Panc1 (cell line): ENCODE measurements at regions not wholly inside any gene's neighbourhood (a gene's known extent, or its start where the extent isn't known, plus 50 kb on each side); places are given as distances from the start of the nearest gene placed in this dataset.

Experiments
- ATAC-seq: fragments of 200-7000 bp; cut with Tn5 transposase; 2 replicates; pipeline ENCODE4 v1.9.1; 2020; ENCODE audit warnings: mild to moderate bottlenecking, moderate library complexity
- BruUV-seq: library from RNA; stranded (reverse); fragments of 400-500 nt; replicated peaks from 2 replicates; lab custom pipeline; 2021; lab: Mats Ljungman, UMichigan
- CTCF ChIA-PET: fragments of 300-600 bp; sonication (Branson Sonifier 250); formaldehyde crosslinking; loops from one replicate; lab custom pipeline; 2022; ENCODE audit warnings: antibody characterized with exemption; lab: Charles Lee
- POLR2A ChIA-PET: fragments of 300-600 bp; sonication (Branson Sonifier 250); formaldehyde crosslinking; loops from one replicate; lab custom pipeline; 2022; ENCODE audit warnings: antibody characterized with exemption; lab: Charles Lee
- DNase-seq: peaks from one replicate; pipeline ENCODE4 v3.0.0-alpha.2; 2010; ENCODE audit warnings: low read depth, low spot score
- H3K27ac ChIP-seq: 2 replicates; pipeline ENCODE4 v1.5.1; 2011; ENCODE audit warnings: mild to moderate bottlenecking, low read length, inconsistent platforms
- H3K27me3 ChIP-seq: fragments of 200-500 bp; sonication (Bioruptor generic); 2 replicates; pipeline ENCODE4 v1.6.0; 2014; ENCODE audit warnings: low read length, inconsistent platforms; ENCODE audit not compliant: control insufficient read depth, insufficient read depth
- H3K36me3 ChIP-seq: fragments of 200-500 bp; sonication (Bioruptor generic); 2 replicates; pipeline ENCODE4 v1.5.1; 2014; ENCODE audit warnings: inconsistent platforms, mild to moderate bottlenecking, low read length, moderate library complexity; ENCODE audit not compliant: control insufficient read depth, insufficient read depth
- H3K4me1 ChIP-seq: 2 replicates; pipeline ENCODE4 v1.5.1; 2011; ENCODE audit warnings: inconsistent platforms, mild to moderate bottlenecking, low read length, moderate library complexity; ENCODE audit not compliant: control insufficient read depth, insufficient read depth
- H3K4me3 ChIP-seq, 2 experiments: 2 replicates each; pipeline ENCODE4 v1.5.1; 2011 to 2012; ENCODE audit warnings: low read depth in 2 of 2, low read length in 2 of 2, mild to moderate bottlenecking in 2 of 2, inconsistent platforms in 1 of 2, moderate library complexity in 1 of 2
- H3K9me3 ChIP-seq: fragments of 200-500 bp; sonication (Bioruptor generic); 2 replicates; pipeline ENCODE4 v1.5.1; 2014; ENCODE audit warnings: low read depth, mild to moderate bottlenecking, inconsistent platforms, low read length, moderate library complexity; ENCODE audit not compliant: control insufficient read depth, insufficient read depth
- CTCF ChIP-seq: fragments of 450-650 bp; IDR thresholded peaks from 2 replicates; pipeline ENCODE4 v1.5.1; 2017; ENCODE audit warnings: mild to moderate bottlenecking
- POLR2AphosphoS5 ChIP-seq: IDR thresholded peaks from 2 replicates; pipeline ENCODE4 v1.6.1; 2012; ENCODE audit warnings: mild to moderate bottlenecking, low read depth, low read length, moderate library complexity
- REST ChIP-seq, 2 experiments: IDR thresholded peaks; 2 replicates each; pipeline ENCODE4 v1.6.1; 2011 to 2012; ENCODE audit warnings: low read depth in 2 of 2, control low read depth in 1 of 2, low read length in 1 of 2, mild to moderate bottlenecking in 1 of 2, moderate library complexity in 1 of 2; ENCODE audit not compliant: insufficient read depth in 1 of 2
- SIN3A ChIP-seq: IDR thresholded peaks from 2 replicates; pipeline ENCODE4 v1.6.1; 2012; ENCODE audit warnings: low read depth, mild to moderate bottlenecking, low read length, moderate library complexity, borderline replicate concordance; ENCODE audit not compliant: insufficient read depth
- TCF7L2 ChIP-seq: IDR thresholded peaks from 2 replicates; pipeline ENCODE4 v1.6.1; 2011; ENCODE audit warnings: mild to moderate bottlenecking, low read depth, low read length, inconsistent platforms
- in situ Hi-C: cut with HindIII; loops from 2 replicates; pipeline ENCODE4 v1.10.0; 2016; ENCODE audit warnings: low sequenced_read_pairs, low pct_unique_long_range_greater_than_20kb
- intact Hi-C: fragments of 100-400 bp; cut with micrococcal nuclease; formaldehyde crosslinking; loops from one replicate; pipeline ENCODE4 v1.10.0; 2022; ENCODE audit not compliant: unreplicated experiment

GRCh38 chr2:187250137-187250536, 197.9 kb downstream of the CALCRL start:
- no peaks in the 10 kb centered on the region for H3K4me1 ChIP-seq
- H3K27me3 ChIP-seq = no peaks in the 10 kb centered on the region
- TF ChIP-seq TCF7L2 = no peak
- no peak for TF ChIP-seq REST (IDR thresholded peaks at IDR 0.05; ENCODE audit: insufficient read depth in 1 of 2, low read depth in 2 of 2, low read length in 1 of 2)
- TF ChIP-seq SIN3A = no peak
- TF ChIP-seq CTCF = no peak
- TF ChIP-seq POLR2AphosphoS5 = no peak
- no peaks in the 10 kb centered on the region; the same call in 1 of the 2 replicates for H3K36me3 ChIP-seq
- in situ Hi-C loops = no loop called here
- ChIA-PET CTCF (no interaction called here), POLR2A (no interaction called here)
- no peak overlapping the region for H3K27ac ChIP-seq
- BruUV-seq = no TSS peak
- H3K9me3 ChIP-seq = no peaks in the 10 kb centered on the region
- intact Hi-C loops = no loop called here
- H3K4me3 ChIP-seq = no peak overlapping the region
- ATAC-seq = no peak
- DNase-seq = no peak

- H3K9me3 ChIP-seq = no peaks in the 10 kb centered on the region
- ATAC-seq (no peak), DNase-seq (no peak)
- H3K27ac ChIP-seq = no peak overlapping the region
- POLR2A ChIA-PET = no interaction called here
- intact Hi-C loops (no loop called here), in situ Hi-C loops (no loop called here)
- no peak overlapping the region for H3K4me3 ChIP-seq
- CTCF ChIA-PET = no interaction called here
- no peaks in the 10 kb centered on the region for H3K27me3 ChIP-seq
- no TSS peak for BruUV-seq
- TF ChIP-seq CTCF (no peak), SIN3A (no peak), POLR2AphosphoS5 (no peak)
- H3K36me3 ChIP-seq = no peaks in the 10 kb centered on the region
- H3K4me1 ChIP-seq = no peaks in the 10 kb centered on the region
These were observed 214.2 kb downstream of the CALCRL start for GRCh38 chr2:187233811-187234210.
